GM12891 (cell line): ENCODE measurements at regions not wholly inside any gene's neighbourhood (a gene's known extent, or its start where the extent isn't known, plus 50 kb on each side); places are given as distances from the start of the nearest gene placed in this dataset.
"Not testable (repeated sequence)": the region's sequence is repeated elsewhere in the genome, so short reads cannot be mapped to it uniquely, and the experiment has no call there.

Source experiments
- POLR2A ChIP-seq: IDR thresholded peaks from 2 replicates; pipeline ENCODE4 v1.6.1; 2011; ENCODE audit warnings: low read depth, low read length, control low read depth
- POLR2AphosphoS5 ChIP-seq: IDR thresholded peaks from 2 replicates; pipeline ENCODE4 v1.6.1; 2011; ENCODE audit warnings: low read depth, low read length, control low read depth
- TAF1 ChIP-seq: IDR thresholded peaks from 2 replicates; pipeline ENCODE4 v1.6.1; 2011; ENCODE audit warnings: low read depth, low read length, control low read depth

DNA sequence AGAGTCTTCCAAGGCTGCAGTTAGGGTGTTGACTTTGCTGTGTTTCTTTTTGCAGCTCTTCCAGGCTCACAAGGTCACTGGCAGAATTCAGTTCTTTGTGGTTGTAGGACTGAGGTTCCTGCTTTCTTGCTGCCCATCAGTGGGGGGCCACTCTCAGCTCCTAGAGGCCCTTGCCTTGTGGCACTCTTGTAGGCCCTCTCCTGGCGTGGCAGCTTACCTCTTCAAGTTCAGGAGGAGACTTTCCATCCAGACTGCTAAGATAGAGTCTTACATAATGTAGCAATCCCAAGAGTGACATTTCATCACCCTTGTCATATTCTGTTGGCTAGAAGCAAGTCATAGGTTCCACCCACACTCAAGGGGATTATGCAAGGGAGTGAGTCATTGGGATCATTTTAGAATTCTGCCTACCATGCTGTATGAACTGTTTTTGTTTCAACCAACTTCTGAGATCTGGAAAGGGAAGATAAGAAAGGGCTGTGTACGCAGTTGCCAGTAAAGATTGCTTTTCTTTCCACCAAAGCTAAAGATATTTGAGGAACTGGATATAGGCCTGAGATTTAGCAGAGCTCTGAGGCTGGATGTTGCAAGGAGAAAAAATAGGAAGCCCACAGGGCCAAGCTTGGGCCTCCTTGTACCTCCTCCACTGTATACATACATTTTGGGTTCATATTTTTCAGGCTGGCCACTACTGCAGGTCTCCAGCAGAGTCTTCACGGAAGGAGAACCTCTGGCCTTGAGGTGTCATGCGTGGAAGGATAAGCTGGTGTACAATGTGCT is 91.8 kb downstream of the FAM72C start:
- not testable (repeated sequence) for TF ChIP-seq TAF1, POLR2A, POLR2AphosphoS5
